ENCODE measurements at regions not wholly inside any gene's neighbourhood (a gene's known extent, or its start where the extent isn't known, plus 50 kb on each side); places are given as distances from the start of the nearest gene placed in this dataset.

- Mint-ChIP-seq H3K27me3 (ENCODE audit: low read depth) (no peaks in the 10 kb centered on the region), H3K4me3 (no peak overlapping the region), H3K27ac (no peak overlapping the region), H3K36me3 (no peaks in the 10 kb centered on the region), H3K9me3 (no peaks in the 10 kb centered on the region), H3K4me1 (no peaks in the 10 kb centered on the region)
- POLR2A ChIA-PET, result no interaction called here
- CTCF ChIA-PET, result no interaction called here
- ATAC-seq (no peak), DNase-seq (ENCODE audit: low spot score) (no peak)
- no peak for TF ChIP-seq ZNF232 (CRISPR knock-in tag; IDR thresholded peaks at IDR 0.05)
- TF ChIP-seq ZNF219 (CRISPR knock-in tag; IDR thresholded peaks at IDR 0.05; ENCODE audit: borderline replicate concordance), result no peak
- TF ChIP-seq JUN (CRISPR knock-in tag; IDR thresholded peaks at IDR 0.05), result no peak
- TF ChIP-seq, protein P1, sequence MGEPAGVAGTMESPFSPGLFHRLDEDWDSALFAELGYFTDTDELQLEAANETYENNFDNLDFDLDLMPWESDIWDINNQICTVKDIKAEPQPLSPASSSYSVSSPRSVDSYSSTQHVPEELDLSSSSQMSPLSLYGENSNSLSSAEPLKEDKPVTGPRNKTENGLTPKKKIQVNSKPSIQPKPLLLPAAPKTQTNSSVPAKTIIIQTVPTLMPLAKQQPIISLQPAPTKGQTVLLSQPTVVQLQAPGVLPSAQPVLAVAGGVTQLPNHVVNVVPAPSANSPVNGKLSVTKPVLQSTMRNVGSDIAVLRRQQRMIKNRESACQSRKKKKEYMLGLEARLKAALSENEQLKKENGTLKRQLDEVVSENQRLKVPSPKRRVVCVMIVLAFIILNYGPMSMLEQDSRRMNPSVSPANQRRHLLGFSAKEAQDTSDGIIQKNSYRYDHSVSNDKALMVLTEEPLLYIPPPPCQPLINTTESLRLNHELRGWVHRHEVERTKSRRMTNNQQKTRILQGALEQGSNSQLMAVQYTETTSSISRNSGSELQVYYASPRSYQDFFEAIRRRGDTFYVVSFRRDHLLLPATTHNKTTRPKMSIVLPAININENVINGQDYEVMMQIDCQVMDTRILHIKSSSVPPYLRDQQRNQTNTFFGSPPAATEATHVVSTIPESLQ (CRISPR knock-in tag; IDR thresholded peaks at IDR 0.05), result no peak
- no peak for TF ChIP-seq GABPB1 (CRISPR knock-in tag; IDR thresholded peaks at IDR 0.05)
Measured at GRCh38 chr13:65724226-65724625, 1505.9 kb downstream of the PCDH9 start.

GRCh38 chr13:65722506-65722905, 1507.6 kb downstream of the PCDH9 start:
- no peaks in the 10 kb centered on the region for H3K27me3 Mint-ChIP-seq (ENCODE audit: low read depth)
- no peaks in the 10 kb centered on the region for H3K4me1 Mint-ChIP-seq
- H3K36me3 Mint-ChIP-seq, result peaks cover 4% of the 10 kb centered on the region; the same call in 1 of the 2 replicates
- CTCF ChIA-PET, result no interaction called here
- no peak overlapping the region for H3K4me3 Mint-ChIP-seq
- DNase-seq (ENCODE audit: low spot score) (no peak), ATAC-seq (no peak)
- POLR2A ChIA-PET, result no interaction called here
- peaks cover 6% of the 10 kb centered on the region for H3K9me3 Mint-ChIP-seq
- H3K27ac Mint-ChIP-seq, result no peak overlapping the region
- no peak for TF ChIP-seq NFATC4 (CRISPR knock-in tag; IDR thresholded peaks at IDR 0.05)
- no peak for TF ChIP-seq TEAD1 (CRISPR knock-in tag; IDR thresholded peaks at IDR 0.05)
- no peak for TF ChIP-seq RORB (CRISPR knock-in tag; IDR thresholded peaks at IDR 0.05)
- TF ChIP-seq, protein P2, sequence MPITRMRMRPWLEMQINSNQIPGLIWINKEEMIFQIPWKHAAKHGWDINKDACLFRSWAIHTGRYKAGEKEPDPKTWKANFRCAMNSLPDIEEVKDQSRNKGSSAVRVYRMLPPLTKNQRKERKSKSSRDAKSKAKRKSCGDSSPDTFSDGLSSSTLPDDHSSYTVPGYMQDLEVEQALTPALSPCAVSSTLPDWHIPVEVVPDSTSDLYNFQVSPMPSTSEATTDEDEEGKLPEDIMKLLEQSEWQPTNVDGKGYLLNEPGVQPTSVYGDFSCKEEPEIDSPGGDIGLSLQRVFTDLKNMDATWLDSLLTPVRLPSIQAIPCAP (CRISPR knock-in tag; IDR thresholded peaks at IDR 0.05), result no peak
- TF ChIP-seq PRRX2 (CRISPR knock-in tag; IDR thresholded peaks at IDR 0.05), result no peak
- TF ChIP-seq ZNF281 (CRISPR knock-in tag; IDR thresholded peaks at IDR 0.05), result no peak
- TF ChIP-seq, protein P3, sequence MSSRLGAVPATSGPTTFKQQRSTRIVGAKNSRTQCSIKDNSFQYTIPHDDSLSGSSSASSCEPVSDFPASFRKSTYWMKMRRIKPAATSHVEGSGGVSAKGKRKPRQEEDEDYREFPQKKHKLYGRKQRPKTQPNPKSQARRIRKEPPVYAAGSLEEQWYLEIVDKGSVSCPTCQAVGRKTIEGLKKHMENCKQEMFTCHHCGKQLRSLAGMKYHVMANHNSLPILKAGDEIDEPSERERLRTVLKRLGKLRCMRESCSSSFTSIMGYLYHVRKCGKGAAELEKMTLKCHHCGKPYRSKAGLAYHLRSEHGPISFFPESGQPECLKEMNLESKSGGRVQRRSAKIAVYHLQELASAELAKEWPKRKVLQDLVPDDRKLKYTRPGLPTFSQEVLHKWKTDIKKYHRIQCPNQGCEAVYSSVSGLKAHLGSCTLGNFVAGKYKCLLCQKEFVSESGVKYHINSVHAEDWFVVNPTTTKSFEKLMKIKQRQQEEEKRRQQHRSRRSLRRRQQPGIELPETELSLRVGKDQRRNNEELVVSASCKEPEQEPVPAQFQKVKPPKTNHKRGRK (CRISPR knock-in tag; IDR thresholded peaks at IDR 0.05; ENCODE audit: borderline replicate concordance), result no peak
- TF ChIP-seq ZNF416 (CRISPR knock-in tag; IDR thresholded peaks at IDR 0.05), result no peak
- no peak for TF ChIP-seq SMAD4 (CRISPR knock-in tag; IDR thresholded peaks at IDR 0.05)

DNA sequence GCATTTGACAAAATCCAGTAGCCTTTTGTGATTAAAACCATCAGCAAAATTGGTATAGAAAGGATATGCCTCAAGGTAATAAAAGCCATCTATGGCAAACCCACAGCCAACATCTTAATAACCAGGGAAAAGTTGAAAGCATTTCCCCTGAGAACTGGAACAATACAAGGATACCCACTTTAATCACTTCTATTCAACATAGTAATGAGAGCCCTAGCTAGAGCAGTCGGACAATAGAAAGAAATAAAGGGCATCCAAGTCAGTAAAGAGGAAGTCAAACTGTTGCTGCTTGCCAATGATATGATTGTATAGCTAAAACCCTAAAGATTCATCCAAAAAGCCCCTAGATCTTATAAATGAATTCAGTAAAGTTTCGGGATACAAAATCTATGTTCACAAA, 1510.3 kb downstream of the PCDH9 start:
- peaks cover 4% of the 10 kb centered on the region; the same call in 1 of the 2 replicates for H3K36me3 Mint-ChIP-seq
- no peak overlapping the region for H3K27ac Mint-ChIP-seq
- H3K4me1 Mint-ChIP-seq, result no peaks in the 10 kb centered on the region
- H3K9me3 Mint-ChIP-seq, result peaks cover 9% of the 10 kb centered on the region
- ChIA-PET POLR2A (no interaction called here), CTCF (no interaction called here)
- DNase-seq (ENCODE audit: low spot score) (no peak), ATAC-seq (no peak)
- H3K4me3 Mint-ChIP-seq, result no peak overlapping the region
- no peaks in the 10 kb centered on the region for H3K27me3 Mint-ChIP-seq (ENCODE audit: low read depth)
- no peak for TF ChIP-seq ZNF138 (CRISPR knock-in tag; conservative IDR thresholded peaks at IDR 0.05)
- TF ChIP-seq FOXP4 (CRISPR knock-in tag; IDR thresholded peaks at IDR 0.05), result no peak
- no peak for TF ChIP-seq ELF4 (CRISPR knock-in tag; IDR thresholded peaks at IDR 0.05; ENCODE audit: low read depth)
- no peak for TF ChIP-seq PRDM15 (CRISPR knock-in tag; IDR thresholded peaks at IDR 0.05)
- TF ChIP-seq TCF7 (CRISPR knock-in tag; IDR thresholded peaks at IDR 0.05; ENCODE audit: low read depth), result no peak
- TF ChIP-seq ETV6 (CRISPR knock-in tag; IDR thresholded peaks at IDR 0.05), result no peak
